RWPE2 (cell line): ENCODE measurements at regions not wholly inside any gene's neighbourhood (a gene's known extent, or its start where the extent isn't known, plus 50 kb on each side); places are given as distances from the start of the nearest gene placed in this dataset.
A peak's percentile ranks its signal among the peaks of the same experiment; 100 is the strongest.

Experiments used
- ATAC-seq: fragments of 200-7000 bp; cut with Tn5 transposase; 3 replicates; pipeline ENCODE4 v1.9.1; 2021; ENCODE audit warnings: low read depth
- DNase-seq: peaks from one replicate; pipeline ENCODE4 v3.0.0-alpha.2; 2020; ENCODE audit warnings: low spot score
- H3K27ac ChIP-seq: fragments of 450-650 bp; 2 replicates; pipeline ENCODE4 v1.5.1; 2017; ENCODE audit warnings: mild to moderate bottlenecking; ENCODE audit not compliant: poor library complexity, severe bottlenecking
- H3K27me3 ChIP-seq: fragments of 250-450 bp; sonication (Bioruptor Pico); 2 replicates; pipeline ENCODE4 v1.5.1; 2021; ENCODE audit warnings: mild to moderate bottlenecking, moderate library complexity; ENCODE audit not compliant: insufficient read depth, poor library complexity, severe bottlenecking
- H3K36me3 ChIP-seq: fragments of 250-450 bp; sonication (Bioruptor Pico); 2 replicates; pipeline ENCODE4 v1.5.1; 2020; ENCODE audit warnings: low read depth, mild to moderate bottlenecking, moderate library complexity
- H3K4me1 ChIP-seq: fragments of 250-450 bp; sonication (Bioruptor Pico); 2 replicates; pipeline ENCODE4 v1.5.1; 2021; ENCODE audit warnings: mild to moderate bottlenecking, moderate library complexity; ENCODE audit not compliant: insufficient read depth, poor library complexity, severe bottlenecking
- H3K4me3 ChIP-seq: fragments of 250-450 bp; sonication (Bioruptor Pico); 2 replicates; pipeline ENCODE4 v1.5.1; 2021; ENCODE audit warnings: mild to moderate bottlenecking, moderate library complexity; ENCODE audit not compliant: severe bottlenecking
- H3K9me3 ChIP-seq: fragments of 250-450 bp; sonication (Bioruptor Pico); 2 replicates; pipeline ENCODE4 v1.5.1; 2021; ENCODE audit warnings: mild to moderate bottlenecking, moderate library complexity; ENCODE audit not compliant: severe bottlenecking
- CTCF ChIP-seq: fragments of 450-650 bp; IDR thresholded peaks from one replicate; pipeline ENCODE4 v1.5.1; 2017; ENCODE audit warnings: mild to moderate bottlenecking, moderate library complexity; ENCODE audit not compliant: poor library complexity, severe bottlenecking

GRCh38 chr12:131592972-131593371 lies 117.9 kb upstream of the SFSWAP start:
- DNase-seq, result no peak
- H3K4me1 ChIP-seq, result no peaks in the 10 kb centered on the region
- no peak overlapping the region for H3K27ac ChIP-seq
- no peak overlapping the region for H3K4me3 ChIP-seq
- H3K27me3 ChIP-seq, result no peaks in the 10 kb centered on the region
- no peaks in the 10 kb centered on the region for H3K9me3 ChIP-seq
- no peak for TF ChIP-seq CTCF
- ATAC-seq, result no peak; the same call in 2 of the 3 replicates
- no peaks in the 10 kb centered on the region for H3K36me3 ChIP-seq

GRCh38 chr12:131593406-131593805 lies 117.5 kb upstream of the SFSWAP start:
- H3K27me3 ChIP-seq, result no peaks in the 10 kb centered on the region
- DNase-seq (no peak), ATAC-seq (peak; percentile 50; the same call in 1 of the 3 replicates)
- no peaks in the 10 kb centered on the region for H3K4me1 ChIP-seq
- no peak overlapping the region for H3K27ac ChIP-seq
- H3K36me3 ChIP-seq, result no peaks in the 10 kb centered on the region
- H3K4me3 ChIP-seq, result no peak overlapping the region
- no peak for TF ChIP-seq CTCF
- H3K9me3 ChIP-seq, result no peaks in the 10 kb centered on the region

GRCh38 chr12:131596115-131596514 lies 114.8 kb upstream of the SFSWAP start:
- H3K27ac ChIP-seq, result no peak overlapping the region
- no peak overlapping the region for H3K4me3 ChIP-seq
- DNase-seq (no peak), ATAC-seq (no peak)
- H3K36me3 ChIP-seq, result no peaks in the 10 kb centered on the region
- no peaks in the 10 kb centered on the region for H3K4me1 ChIP-seq
- TF ChIP-seq CTCF, result no peak
- no peaks in the 10 kb centered on the region for H3K27me3 ChIP-seq
- H3K9me3 ChIP-seq, result no peaks in the 10 kb centered on the region

GRCh38 chr12:131597333-131597732 lies 113.6 kb upstream of the SFSWAP start:
- H3K36me3 ChIP-seq, result no peaks in the 10 kb centered on the region

GRCh38 chr12:131598717-131599116 lies 112.2 kb upstream of the SFSWAP start:
- Histone ChIP-seq H3K4me3 (no peak overlapping the region), H3K27ac (no peak overlapping the region), H3K4me1 (no peaks in the 10 kb centered on the region), H3K9me3 (no peaks in the 10 kb centered on the region), H3K36me3 (no peaks in the 10 kb centered on the region), H3K27me3 (no peaks in the 10 kb centered on the region)
- no peak for ATAC-seq
- TF ChIP-seq CTCF, result no peak
- DNase-seq, result no peak

More at GRCh38 chr12:131597333-131597732, 113.6 kb upstream of the SFSWAP start:
- Histone ChIP-seq H3K4me1 (no peaks in the 10 kb centered on the region), H3K4me3 (no peak overlapping the region), H3K27ac (no peak overlapping the region), H3K9me3 (no peaks in the 10 kb centered on the region), H3K27me3 (no peaks in the 10 kb centered on the region)
- ATAC-seq, result no peak
- no peak for DNase-seq
- no peak for TF ChIP-seq CTCF
